SH-SY5Y (cell line): ENCODE measurements at regions not wholly inside any gene's neighbourhood (a gene's known extent, or its start where the extent isn't known, plus 50 kb on each side); places are given as distances from the start of the nearest gene placed in this dataset.

Experiments used
- GATA2 ChIP-seq: IDR thresholded peaks from 2 replicates; pipeline ENCODE4 v1.6.1; 2011; ENCODE audit warnings: mild to moderate bottlenecking, low read depth, low read length
- GATA3 ChIP-seq: IDR thresholded peaks from 2 replicates; pipeline ENCODE4 v1.6.1; 2011; ENCODE audit warnings: low read depth, mild to moderate bottlenecking, low read length, moderate library complexity

GRCh38 chr13:80778297-80778696, 437.4 kb upstream of the SPRY2 start:
- TF ChIP-seq GATA3, result no peak
- no peak for TF ChIP-seq GATA2

- no peak for TF ChIP-seq GATA3
- TF ChIP-seq GATA2, result no peak
These were observed 416.8 kb upstream of the SPRY2 start for GRCh38 chr13:80757694-80758093.

GRCh38 chr13:80755910-80756309, 415.0 kb upstream of the SPRY2 start:
- TF ChIP-seq GATA2, result no peak
- no peak for TF ChIP-seq GATA3

- TF ChIP-seq GATA2 (no peak), GATA3 (no peak)
These were observed 413.5 kb upstream of the SPRY2 start for GRCh38 chr13:80754441-80754840.

DNA sequence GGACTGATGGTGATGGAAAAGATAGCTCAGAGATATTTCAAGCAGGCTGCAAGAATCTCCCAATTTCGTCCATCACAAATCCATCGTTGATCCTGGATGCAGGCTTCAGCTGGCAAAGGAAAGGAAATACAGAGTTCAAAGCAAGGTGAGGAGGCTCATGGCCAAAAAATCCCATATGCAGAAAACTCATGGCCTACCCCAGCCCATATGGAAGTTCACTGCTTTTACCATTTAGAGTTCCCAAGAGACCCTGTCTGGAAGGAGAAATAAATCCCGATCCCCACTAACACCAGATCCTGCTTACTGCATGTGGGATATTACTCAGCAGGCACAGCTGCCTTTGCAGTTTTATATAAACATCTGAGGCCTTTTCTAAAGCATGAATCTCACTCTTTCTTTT, 412.9 kb upstream of the SPRY2 start:
- TF ChIP-seq GATA3 (no peak), GATA2 (no peak)

DNA sequence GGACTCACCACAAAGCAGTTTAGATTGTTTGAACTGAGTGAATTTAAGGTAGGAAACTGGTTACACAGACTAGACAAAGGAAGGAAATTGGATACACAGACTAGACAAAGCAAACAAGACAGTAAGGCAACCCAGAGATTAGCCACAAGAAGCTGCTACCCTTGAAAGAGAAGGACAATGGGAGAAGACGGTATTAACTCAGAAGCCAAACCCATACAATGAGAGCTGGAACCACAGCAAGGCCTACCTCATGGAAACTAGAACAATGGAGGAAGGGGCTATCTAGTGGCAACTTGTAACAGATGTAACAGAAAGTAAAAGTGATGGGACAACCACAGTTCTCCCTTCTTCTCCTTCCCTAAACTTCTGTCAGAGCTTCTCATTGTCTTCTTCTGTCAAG, 410.9 kb upstream of the SPRY2 start:
- no peak for TF ChIP-seq GATA2
- no peak for TF ChIP-seq GATA3

DNA sequence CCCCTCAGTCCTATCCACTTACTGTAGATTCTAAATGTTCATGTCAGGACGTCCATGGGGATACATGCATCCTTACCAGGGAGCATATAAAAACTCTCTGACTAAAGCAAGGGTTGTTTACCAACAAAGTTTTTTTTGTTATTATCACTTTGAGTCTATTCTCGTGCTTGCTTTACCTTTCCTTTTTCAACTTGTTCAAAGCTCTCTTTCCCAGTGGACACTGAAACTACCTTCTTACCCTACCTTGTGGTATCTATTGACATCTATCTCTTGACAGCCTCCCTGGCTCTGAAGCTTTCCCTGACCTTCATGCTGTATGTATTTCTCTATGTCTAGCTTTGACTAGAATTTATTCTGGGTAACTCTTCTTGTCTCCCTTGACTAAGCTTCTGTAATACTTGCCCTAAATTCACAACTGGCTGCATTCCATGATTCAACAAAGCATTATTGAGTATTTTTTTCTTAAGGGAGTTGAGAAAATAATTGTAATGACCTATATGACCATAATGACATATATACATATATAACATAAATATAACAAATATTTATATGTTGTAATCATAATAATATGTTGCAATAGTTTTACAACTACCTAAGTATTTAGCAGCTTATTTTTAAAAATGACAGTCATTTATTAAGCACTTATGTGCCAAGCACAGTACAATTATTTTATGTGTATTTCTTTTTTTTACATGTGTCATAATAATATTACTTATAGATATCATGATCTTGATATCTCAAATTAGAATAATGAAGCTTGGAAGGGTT, 403.4 kb upstream of the SPRY2 start:
- TF ChIP-seq GATA2 (no peak), GATA3 (no peak)

GRCh38 chr13:80742033-80742432, 401.1 kb upstream of the SPRY2 start:
- TF ChIP-seq GATA3, result no peak
- TF ChIP-seq GATA2, result no peak

- no peak for TF ChIP-seq GATA3
- TF ChIP-seq GATA2, result no peak
These were observed 399.1 kb upstream of the SPRY2 start for GRCh38 chr13:80740071-80740470.

- TF ChIP-seq GATA2 (no peak), GATA3 (no peak)
These were observed 396.6 kb upstream of the SPRY2 start for GRCh38 chr13:80737513-80737912.

- TF ChIP-seq GATA3 (no peak), GATA2 (no peak)
These were observed 386.5 kb upstream of the SPRY2 start for GRCh38 chr13:80727321-80727975.

DNA sequence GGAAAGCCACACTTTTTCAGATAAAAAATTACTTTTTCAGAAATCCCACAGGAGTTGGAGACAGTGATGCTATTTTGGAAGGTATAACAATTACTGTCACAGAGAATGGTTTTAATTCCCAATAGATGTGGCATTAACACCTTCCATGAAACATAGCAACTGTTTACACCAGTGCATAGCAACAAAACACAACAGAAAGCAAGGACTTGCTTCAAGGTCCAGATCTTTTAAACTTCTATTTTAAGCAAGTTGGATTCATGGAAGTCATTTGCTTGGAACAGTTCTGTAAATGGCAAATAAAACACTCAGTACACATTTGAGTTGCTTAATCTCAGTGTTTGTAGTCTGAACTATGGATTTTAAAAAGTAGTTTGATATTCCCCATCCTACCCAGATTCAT, 385.9 kb upstream of the SPRY2 start:
- no peak for TF ChIP-seq GATA3
- TF ChIP-seq GATA2, result no peak

DNA sequence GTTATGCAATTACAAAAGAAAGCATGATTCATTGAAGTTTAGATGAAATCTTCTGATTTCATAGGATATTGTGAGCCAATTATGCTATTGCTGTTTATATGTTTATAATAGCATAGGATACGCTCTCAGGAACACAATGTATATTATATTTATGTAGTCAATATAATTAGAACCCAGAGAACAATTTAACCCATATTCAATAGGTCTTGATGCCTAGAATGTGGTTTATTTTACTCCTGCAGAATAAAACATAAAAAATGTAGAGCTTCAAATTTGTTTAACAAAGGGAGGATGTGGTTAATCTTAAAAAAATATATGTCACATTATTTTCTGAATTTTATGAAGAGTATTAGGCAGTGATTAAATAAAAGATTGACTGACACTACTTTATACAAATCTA, 380.8 kb upstream of the SPRY2 start:
- no peak for TF ChIP-seq GATA3
- TF ChIP-seq GATA2, result no peak

- TF ChIP-seq GATA3 (no peak), GATA2 (no peak)
These were observed 378.0 kb upstream of the SPRY2 start for GRCh38 chr13:80718970-80719369.

- TF ChIP-seq GATA2, result no peak
- no peak for TF ChIP-seq GATA3
These were observed 376.9 kb upstream of the SPRY2 start for GRCh38 chr13:80717776-80718175.
